GM18907 (cell line): ENCODE measurements at regions not wholly inside any gene's neighbourhood (a gene's known extent, or its start where the extent isn't known, plus 50 kb on each side); places are given as distances from the start of the nearest gene placed in this dataset.
"Not testable (repeated sequence)": the region's sequence is repeated elsewhere in the genome, so short reads cannot be mapped to it uniquely, and the experiment has no call there.

ENCODE experiments used
- ATAC-seq: cut with Tn5 transposase; IDR thresholded peaks from one replicate; pipeline ENCODE4 v1.9.1; 2021; ENCODE audit warnings: mild to moderate bottlenecking, moderate library complexity; ENCODE audit not compliant: unreplicated experiment

GRCh38 chrX:150205011-150205410 lies 158.1 kb upstream of the MAMLD1 start:
- no peak for ATAC-seq

GRCh38 chrX:150207733-150208132 lies 155.4 kb upstream of the MAMLD1 start:
- no peak for ATAC-seq

GRCh38 chrX:150211988-150212387 lies 151.1 kb upstream of the MAMLD1 start:
- ATAC-seq = no peak

GRCh38 chrX:150212672-150213480 lies 150.2 kb upstream of the MAMLD1 start:
- ATAC-seq = no peak

- ATAC-seq = no peak
Measured at GRCh38 chrX:150213481-150214030, 149.6 kb upstream of the MAMLD1 start.

GRCh38 chrX:150216000-150216399 lies 147.1 kb upstream of the MAMLD1 start:
- not testable (repeated sequence) for ATAC-seq

GRCh38 chrX:150216716-150217115 lies 146.4 kb upstream of the MAMLD1 start:
- no peak for ATAC-seq

- no peak for ATAC-seq
Measured at GRCh38 chrX:150217609-150218008, 145.5 kb upstream of the MAMLD1 start.

GRCh38 chrX:150219374-150220185 lies 143.5 kb upstream of the MAMLD1 start:
- ATAC-seq = no peak

- ATAC-seq = no peak
Measured at GRCh38 chrX:150223176-150224015, 139.7 kb upstream of the MAMLD1 start.

GRCh38 chrX:150224676-150225075 lies 138.4 kb upstream of the MAMLD1 start:
- ATAC-seq = no peak

- no peak for ATAC-seq
Measured at GRCh38 chrX:150225266-150225665, 137.9 kb upstream of the MAMLD1 start.

- no peak for ATAC-seq
Measured at GRCh38 chrX:150225756-150226155, 137.4 kb upstream of the MAMLD1 start.

- no peak for ATAC-seq
Measured at GRCh38 chrX:150226223-150226965, 136.7 kb upstream of the MAMLD1 start.

GRCh38 chrX:150227321-150227860 lies 135.7 kb upstream of the MAMLD1 start:
- ATAC-seq = no peak

GRCh38 chrX:150227873-150228410 lies 135.2 kb upstream of the MAMLD1 start:
- no peak for ATAC-seq

- ATAC-seq = no peak
Measured at GRCh38 chrX:150228431-150228830, 134.7 kb upstream of the MAMLD1 start.

GRCh38 chrX:150229030-150229429 lies 134.1 kb upstream of the MAMLD1 start:
- ATAC-seq = no peak

GRCh38 chrX:150229481-150229880 lies 133.6 kb upstream of the MAMLD1 start:
- no peak for ATAC-seq

GRCh38 chrX:150230952-150231351 lies 132.2 kb upstream of the MAMLD1 start:
- ATAC-seq = not testable (repeated sequence)
